HG03175 (cell line): ENCODE measurements at regions not wholly inside any gene's neighbourhood (a gene's known extent, or its start where the extent isn't known, plus 50 kb on each side); places are given as distances from the start of the nearest gene placed in this dataset.

Experiments
- ATAC-seq: cut with Tn5 transposase; IDR thresholded peaks from one replicate; pipeline ENCODE4 v1.9.1; 2021; ENCODE audit warnings: mild to moderate bottlenecking, moderate library complexity; ENCODE audit not compliant: unreplicated experiment

DNA sequence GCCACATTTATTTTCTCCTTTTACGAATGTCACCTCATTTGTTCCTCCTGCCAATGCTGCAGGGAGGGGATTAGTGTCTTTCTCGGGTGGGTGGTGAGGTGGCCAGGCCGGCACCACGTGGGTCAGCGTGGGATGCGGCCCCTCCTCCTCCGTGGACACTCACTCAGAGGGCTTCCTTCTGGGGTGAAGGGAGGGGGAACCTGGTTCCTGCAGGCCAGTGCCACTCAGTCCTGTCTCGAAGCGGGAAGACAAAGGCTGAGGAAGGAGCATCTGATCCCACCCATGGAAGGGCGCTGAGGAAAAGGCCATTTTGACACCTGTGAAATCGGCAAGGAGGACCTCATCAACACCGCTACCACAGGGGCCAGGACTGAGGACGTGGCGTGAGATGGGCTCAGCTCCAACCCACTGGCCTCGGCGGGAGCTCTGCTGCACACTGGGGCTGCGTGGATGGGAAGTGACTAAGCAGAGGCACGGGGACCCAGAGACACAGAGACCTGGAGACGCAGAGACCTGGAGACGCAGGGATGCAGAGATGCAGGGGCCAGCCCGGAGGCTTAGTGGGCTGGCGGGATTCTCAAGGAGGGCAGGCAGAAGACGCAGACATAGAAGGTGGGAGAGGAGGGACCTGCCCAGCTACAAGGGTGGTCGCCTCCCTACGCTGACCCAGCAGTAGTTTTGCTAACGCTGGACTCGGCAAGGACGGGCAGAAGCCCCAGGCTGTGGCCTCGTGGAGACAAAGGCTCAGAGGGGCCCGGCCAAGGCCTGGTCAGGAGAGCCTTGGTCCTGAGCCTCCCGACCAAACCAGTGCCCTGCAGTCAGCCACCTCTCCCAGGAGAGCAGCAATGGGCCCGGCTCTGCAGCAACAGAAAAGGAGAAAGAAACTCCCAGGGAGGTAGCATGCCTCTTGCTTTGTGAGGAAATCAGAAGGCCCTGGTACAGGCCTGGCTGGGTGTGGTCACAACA is 1071.2 kb downstream of the BRD1 start:
- no peak for ATAC-seq

- ATAC-seq: no peak
These were observed 1072.4 kb downstream of the BRD1 start for GRCh38 chr22:48755059-48755949.

- no peak for ATAC-seq
These were observed 1073.0 kb downstream of the BRD1 start for GRCh38 chr22:48754611-48755058.

- ATAC-seq: no peak
These were observed 1073.7 kb downstream of the BRD1 start for GRCh38 chr22:48753752-48754517.

DNA sequence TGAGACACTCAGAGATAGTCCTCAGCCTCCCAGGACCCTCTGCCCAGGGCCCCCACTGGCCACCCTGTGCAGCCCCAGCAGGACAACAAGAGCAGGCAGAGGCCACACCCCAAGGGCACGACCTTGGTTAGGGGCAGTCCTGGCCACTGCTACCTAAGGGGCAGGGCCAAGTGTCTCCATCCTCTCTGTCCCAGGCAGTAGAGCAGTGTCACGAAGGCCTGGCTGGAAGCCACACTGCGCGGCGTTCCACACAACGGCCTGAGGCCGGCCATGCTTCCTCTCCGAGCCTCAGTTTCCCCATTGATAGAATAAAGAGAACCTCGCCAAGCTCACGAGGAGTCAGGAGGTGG is 1074.3 kb downstream of the BRD1 start:
- no peak for ATAC-seq

DNA sequence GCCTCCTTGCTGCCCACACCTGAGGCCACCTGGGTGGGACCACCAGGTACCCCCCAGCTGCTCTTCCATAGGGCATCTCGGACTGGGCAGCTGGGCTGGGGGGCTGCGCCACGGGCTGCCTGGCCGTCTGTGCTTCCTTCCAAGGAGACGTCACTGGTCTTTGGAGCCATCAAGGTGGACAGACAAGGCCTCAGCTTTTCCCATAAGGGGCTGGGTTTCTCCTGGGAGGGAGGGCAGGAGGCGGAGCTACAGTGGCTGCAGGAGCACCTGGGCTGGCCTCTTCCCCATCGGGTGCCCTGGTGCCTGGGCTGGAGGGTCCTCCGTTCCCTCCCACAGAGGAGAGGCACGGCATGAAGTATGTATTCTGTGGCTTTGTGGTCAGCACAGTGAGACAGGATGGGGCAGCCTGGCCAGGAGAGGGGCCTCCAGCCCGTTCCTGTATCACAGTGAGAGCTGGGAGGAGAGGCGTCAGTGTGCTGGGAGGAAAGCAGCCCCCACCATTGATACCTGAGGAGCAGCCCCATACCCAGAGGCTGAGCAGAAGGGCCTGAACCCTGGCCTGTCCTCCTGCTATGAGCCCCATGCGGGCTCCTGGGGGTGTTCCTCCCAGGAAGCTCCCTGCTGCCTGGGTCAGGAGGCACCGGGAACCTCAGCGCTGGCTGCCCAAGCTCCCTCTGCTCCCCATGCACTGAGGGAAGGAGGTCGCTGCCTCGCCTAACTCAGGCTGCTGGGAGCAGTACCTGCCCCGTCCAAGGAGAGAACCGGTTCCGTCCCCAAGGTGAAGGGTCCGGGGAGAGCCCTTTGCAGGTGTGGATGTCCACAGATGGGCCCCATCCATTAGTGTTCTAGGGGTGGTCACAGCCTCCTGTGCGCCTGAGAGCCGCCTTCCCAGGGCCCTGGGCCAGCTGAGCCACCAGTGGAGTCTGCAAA is 1075.0 kb downstream of the BRD1 start:
- no peak for ATAC-seq

DNA sequence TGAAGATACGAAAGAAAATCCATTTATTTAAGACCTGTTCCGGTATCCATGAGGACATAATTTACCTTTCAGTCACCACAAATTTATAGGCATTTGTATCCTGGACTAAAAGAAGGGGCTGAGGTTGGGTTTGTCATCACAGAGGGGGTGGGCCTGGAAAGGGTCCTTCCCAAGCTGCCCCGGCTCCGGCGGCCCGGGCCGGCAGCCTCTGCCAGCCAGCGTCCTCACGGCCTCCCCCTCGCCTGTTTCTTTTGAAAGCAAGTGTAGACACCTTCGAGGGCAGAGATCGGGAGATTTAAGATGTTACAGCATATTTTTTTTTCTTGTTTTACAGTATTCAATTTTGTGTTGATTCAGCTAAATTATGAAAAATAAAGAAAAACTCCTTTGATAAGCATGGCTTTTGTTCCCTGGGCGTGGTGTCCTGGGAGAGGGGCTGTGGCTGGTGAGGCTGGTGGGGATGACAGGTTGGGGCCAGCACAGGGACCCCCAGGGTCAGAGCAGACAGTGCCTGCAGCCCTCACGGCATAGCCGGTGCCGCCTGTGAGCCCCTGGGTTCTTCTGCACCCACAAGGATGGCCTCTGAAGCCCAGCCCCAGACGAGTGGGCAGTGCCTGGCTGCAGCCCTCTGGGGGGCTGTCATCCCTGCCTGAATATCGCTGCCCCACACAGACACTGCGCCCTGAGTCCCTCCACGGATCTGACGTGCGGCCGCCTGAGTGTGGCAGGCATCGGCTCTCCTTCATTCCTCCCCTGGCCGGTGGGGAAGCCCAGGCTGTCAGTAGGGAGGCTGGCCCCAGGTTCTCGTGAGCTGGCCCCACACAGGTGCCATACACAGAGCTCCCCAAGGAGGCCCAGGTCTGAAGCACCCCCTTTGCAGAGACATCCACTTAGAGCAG is 1075.9 kb downstream of the BRD1 start:
- ATAC-seq: no peak

GRCh38 chr22:48750826-48751440 is 1076.7 kb downstream of the BRD1 start:
- ATAC-seq: no peak

- no peak for ATAC-seq
These were observed 1077.4 kb downstream of the BRD1 start for GRCh38 chr22:48750282-48750681.

- ATAC-seq: no peak
These were observed 1078.0 kb downstream of the BRD1 start for GRCh38 chr22:48749555-48750227.

- ATAC-seq: no peak
These were observed 1078.7 kb downstream of the BRD1 start for GRCh38 chr22:48748860-48749554.

GRCh38 chr22:48748113-48748859 is 1079.4 kb downstream of the BRD1 start:
- ATAC-seq: no peak

- ATAC-seq: no peak
These were observed 1080.8 kb downstream of the BRD1 start for GRCh38 chr22:48746789-48747425.

- ATAC-seq: no peak
These were observed 1081.6 kb downstream of the BRD1 start for GRCh38 chr22:48745842-48746788.
